GM21447 (cell line): ENCODE measurements at regions not wholly inside any gene's neighbourhood (a gene's known extent, or its start where the extent isn't known, plus 50 kb on each side); places are given as distances from the start of the nearest gene placed in this dataset.

ENCODE experiments used
- ATAC-seq: cut with Tn5 transposase; IDR thresholded peaks from one replicate; pipeline ENCODE4 v1.9.1; 2021; ENCODE audit not compliant: unreplicated experiment

DNA sequence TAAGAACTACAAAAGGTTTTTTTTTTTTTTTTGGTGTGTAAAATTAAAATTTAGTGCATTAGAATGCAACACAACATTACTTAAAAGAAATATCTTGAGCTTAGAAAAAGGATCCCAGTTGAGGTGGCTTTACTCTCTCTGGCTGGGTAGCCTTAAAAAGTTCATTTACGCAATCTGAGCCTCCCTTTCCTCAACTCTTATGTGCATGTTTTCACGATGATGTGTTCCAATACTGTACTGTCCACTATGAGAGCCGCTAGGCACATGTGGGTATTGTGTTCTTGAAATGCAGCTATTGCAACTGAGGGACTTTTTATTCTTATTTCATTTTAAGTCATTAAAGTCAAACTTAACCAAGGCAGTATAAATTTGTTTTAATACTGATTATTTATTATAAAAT lies 460.9 kb upstream of the SYT1 start:
- no peak for ATAC-seq

DNA sequence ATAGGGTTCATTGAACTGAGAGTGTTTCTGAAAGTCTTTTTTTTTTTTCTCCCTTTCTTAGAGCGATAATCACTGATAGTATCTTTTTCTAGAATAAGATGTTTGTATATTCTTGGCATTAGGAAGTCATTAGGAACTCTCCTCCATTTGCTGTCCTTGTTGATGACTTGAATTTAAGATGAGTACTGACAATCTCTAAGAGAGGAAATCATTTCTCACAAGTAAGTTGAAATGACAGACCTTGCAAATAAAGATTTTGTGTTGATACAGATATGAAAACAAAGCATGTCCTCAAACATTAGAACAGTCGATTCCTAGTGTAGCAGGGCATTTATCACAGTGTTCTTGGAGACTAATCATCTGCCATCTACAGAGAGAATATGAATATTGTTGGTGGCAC lies 458.4 kb upstream of the SYT1 start:
- no peak for ATAC-seq

DNA sequence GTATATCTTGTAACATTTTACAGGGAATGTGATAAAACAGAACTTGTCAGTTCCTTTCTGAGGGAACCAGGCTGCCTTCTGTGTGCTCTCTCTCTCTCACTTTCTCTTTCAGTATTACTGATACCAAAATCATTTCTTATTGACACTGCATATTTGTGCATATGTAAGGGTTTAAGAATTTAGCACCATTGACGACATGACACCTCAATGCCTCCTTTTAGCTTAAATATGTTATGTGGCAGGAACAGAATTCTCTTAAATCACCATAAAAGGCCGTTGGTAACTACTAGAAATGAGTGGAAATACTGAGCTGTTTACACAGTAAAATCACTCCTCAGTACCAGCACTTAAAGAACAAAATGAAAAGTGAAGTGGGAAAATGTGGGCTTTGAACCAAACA lies 457.7 kb upstream of the SYT1 start:
- ATAC-seq = peak; percentile 82

DNA sequence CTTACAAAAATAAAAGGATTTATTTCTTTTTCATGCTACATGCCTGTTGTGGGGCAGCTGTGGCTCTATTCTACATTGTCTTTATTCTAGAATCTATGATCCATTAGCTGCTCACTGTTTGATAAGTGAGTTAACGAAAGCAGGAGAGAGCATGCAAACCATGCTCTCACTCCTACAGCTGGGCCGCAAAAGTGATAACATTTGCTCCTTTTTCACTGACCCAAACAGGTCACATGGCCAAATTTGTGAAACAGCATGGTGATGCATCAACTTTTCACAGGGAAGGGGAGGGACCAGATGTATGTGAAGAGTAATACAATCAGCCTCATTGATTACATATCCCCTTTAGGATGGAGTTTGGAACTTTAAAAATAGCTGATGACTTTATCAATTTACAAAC lies 456.9 kb upstream of the SYT1 start:
- no peak for ATAC-seq

DNA sequence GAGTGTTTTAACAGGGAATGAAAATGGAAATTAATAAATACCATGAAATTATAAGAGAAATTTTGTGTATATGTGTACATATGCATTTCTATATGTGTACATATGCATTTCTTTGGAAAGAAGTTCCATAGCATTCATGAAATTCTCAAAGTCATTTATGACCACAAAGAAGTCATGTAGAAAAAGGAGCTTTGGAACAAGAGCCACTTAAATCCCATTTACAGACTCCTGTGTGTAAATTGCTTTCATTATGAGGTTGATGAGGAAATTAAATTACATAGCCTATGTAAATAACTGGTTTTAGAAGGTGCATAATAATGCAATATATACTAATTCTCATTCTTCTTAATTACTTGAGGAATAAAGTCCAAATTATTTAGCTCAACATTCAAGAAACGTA lies 450.5 kb upstream of the SYT1 start:
- ATAC-seq = no peak

DNA sequence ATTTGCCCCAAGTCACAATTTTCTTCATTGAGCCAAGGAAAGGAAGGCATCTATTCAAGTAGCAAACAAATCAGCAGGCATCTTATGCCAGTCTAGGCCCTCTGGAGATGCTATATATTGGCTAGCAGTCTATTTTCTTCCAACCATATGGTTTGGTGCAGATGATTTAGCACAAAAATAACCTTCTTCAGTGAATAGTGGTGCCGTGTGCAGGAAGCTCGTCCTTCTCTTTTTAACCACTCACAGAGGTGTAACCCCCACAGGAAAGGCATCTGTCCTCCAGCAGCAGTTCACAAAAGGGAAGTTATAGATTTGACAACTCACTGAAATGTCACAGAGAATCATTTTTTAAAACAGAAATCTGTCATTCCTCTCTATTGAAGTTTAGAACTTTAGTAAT lies 445.7 kb upstream of the SYT1 start:
- ATAC-seq = no peak

DNA sequence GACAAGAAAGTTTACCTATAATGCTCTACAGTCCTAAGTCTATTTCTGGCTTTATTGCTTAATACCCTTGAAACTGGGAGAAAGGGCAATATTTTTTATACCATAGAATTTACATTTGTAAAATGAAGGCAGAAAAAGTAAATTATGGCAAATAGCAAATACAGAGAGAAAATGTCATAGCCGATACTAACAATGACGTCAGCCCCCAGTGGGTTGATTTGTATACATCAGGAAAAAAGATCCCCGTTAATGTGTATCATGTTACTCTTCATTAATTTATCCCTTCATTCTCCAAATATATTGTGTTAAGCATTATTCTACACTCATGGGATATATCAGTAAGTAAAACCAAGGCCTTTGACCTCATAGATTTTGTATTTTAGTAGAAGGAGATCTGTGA lies 445.1 kb upstream of the SYT1 start:
- no peak for ATAC-seq

DNA sequence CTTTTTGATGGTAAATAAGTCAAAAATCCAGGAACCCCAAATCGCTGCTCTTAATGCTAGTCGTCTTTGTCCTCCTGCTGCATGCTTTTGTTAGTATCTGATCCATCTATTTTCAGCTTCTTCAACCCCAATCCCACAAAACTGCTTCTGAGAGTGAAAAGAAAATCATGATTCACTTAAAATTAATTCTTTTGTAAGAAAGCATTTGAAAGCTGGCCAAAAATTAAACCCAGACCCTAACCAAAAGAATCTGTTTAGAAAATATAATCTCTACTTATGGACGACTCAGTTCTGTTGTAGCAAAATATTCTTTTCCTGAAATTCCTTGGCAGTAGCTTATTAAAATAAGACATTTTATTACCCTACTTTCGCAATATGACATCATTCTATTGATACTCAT lies 443.6 kb upstream of the SYT1 start:
- ATAC-seq = no peak

DNA sequence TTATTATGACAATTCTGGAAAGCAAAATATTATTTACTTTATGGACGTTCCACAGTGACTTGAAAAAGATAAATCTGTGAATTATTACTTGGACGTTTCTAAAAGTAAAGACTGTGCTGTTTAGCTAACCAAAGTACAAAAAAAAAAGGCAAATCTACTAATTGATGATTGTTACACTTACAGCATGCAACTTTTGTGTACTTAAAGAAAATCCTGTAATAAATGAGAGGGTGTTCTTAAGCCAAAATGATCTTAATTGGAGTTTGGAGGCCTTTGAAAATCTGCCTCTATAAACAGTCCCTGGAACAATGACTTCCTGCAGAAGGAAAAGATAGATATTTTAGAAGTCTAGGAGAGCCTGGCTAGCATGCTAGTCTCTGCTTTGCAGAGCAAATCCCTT lies 434.0 kb upstream of the SYT1 start:
- ATAC-seq = no peak

DNA sequence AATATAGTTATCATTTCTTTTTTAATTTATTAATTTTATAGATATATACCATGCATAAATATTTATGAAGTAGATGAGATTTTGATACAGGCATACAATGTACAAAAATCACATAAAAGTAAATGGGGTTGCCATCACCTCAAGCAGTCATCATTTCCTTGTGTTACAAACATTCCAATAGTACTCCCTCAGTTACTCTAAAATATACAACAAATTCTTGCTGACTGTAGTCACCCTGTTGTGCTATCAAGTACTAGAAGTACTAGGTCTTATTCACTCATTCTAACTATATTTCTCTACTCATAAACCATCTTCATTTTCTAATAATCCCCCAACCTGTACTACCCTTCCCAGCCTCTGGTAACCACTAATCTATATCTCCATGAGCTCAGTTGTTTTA lies 432.6 kb upstream of the SYT1 start:
- ATAC-seq = no peak

DNA sequence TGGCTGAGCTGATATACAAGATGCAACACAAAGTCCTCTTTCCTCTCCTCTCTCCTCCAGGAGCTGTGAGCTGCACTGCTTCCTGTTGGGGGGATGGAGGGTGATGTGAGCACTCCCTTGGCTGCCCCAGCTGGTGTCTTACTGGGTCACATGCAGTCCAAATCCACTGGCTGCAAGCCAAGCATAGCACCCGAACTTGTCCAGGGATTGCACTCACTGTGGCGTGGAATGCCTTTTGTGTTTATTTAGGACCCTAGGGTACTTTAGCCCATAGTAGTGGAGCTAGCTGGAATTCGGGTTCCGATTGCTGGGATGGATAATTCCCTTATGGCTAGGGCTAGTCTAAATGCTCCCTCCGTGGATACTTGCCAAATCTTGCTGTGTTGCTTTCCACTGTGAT lies 424.9 kb upstream of the SYT1 start:
- ATAC-seq = no peak

DNA sequence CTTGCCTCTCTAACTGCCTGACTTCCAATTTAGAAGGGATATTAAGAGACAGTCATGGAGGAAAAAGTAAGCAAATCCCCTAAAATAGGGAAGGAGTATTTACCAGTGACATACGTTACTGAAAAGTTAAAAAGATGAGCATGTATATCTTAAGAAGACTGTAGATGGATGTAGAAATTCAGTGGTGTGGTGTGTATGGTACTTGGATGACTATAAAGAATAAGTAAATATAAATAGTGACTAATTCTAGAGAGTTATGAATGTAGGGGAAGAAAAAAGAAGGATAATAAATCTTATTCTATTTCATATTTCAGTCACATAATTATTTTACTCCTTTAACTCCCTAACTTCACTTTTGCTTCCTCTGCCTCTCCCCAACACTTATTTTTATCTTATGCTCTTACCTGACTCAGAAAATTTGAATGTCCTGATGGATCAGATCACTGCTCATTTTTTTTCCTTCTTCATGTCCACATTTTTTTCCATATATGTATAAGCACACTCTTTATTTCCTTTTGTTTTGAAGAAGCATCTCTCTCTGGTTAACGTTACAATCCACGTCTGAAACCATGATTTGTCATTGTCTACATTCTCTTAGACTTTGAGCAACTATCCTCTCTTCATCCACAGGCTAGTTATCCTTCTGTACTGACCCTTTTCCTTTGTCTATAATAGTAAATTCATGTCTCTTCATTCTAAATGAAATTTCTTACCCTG lies 422.7 kb upstream of the SYT1 start:
- no peak for ATAC-seq

DNA sequence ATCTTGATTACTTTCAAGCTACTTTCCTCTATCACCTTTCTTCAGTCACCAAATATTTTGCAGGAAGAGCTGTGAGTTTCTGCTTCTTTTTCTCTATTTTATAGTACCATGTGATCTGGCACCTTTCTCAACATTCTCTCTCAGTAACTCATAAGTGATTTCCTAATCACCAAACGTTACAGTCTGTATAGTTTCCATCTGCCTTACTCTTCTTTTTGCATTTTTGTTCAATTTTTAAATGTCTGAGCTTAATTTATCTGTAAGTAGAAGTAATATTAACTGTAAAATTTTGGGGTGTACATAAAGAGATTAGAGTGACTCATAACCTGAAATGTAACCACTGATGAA lies 422.1 kb upstream of the SYT1 start:
- no peak for ATAC-seq

DNA sequence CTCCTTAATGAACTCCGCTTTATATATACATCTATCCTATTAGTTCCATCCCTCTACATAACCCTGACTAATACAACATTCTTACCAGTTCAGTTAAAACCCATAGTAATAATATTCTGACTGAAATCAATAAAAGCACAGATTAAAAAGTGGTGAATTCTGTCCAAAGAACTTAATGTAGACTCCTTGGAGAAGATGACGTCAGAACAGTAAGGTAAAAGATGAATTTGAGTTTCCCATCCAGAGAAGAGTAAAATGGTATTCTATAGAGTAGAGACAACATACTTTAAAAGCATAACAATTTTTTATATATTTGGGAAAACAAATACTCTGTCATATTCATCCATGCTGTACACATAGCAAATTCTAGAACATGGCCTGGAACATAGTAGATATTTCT lies 418.0 kb upstream of the SYT1 start:
- no peak for ATAC-seq

DNA sequence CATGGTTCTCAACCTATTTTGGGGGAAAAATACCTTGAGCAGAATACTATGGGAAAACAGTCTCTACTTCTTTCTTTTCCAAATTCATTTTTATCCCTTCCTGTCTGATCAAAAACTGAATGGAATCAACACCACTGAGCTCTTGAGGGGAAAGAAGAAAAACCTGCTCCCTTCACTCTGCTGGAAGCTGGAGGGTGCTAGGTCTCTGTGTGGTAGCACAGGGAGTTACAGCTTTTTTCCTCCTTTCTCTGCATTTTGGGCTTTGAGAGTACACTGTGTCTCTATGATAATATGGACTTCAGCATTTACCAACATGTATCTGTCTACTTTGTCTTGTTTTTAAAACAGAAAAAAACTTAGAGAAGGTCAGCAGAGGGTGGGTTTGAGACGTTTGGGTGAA lies 417.2 kb upstream of the SYT1 start:
- ATAC-seq = no peak

DNA sequence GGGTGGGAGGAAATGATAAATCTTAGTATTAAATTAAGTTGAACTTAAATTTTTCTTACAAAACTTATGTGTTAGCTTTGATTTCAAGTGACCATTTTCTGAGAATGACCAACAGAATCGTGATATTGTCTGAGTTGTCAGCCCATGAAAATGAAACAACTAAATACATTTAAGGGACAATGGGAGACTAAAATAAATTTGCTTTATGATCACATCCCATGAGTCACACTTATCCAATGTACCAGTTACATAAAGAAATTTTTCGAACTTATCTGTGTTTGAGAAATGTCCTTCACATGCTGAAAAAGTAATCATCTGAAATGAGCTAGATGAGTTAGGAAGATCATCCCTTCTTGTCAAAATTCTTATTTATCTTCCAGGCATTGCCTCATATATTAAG lies 415.9 kb upstream of the SYT1 start:
- no peak for ATAC-seq

DNA sequence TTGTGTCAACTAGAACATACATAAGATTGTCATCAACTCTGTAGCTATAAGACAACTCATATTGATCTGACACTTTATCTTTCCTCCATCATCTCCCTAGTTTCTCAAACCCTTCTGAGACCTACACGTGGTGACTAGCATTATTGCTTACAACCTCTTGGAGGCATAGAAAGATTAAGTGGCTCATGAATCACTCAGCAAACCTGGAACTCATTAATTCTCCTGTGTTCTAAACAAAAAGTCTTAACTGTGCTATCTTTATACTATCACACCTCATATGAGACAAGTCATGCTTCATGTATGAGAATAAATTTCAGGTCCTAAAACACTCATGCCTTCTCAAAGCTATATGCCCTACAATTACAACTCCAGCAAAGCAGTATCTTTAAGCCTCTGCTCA lies 408.6 kb upstream of the SYT1 start:
- no peak for ATAC-seq

DNA sequence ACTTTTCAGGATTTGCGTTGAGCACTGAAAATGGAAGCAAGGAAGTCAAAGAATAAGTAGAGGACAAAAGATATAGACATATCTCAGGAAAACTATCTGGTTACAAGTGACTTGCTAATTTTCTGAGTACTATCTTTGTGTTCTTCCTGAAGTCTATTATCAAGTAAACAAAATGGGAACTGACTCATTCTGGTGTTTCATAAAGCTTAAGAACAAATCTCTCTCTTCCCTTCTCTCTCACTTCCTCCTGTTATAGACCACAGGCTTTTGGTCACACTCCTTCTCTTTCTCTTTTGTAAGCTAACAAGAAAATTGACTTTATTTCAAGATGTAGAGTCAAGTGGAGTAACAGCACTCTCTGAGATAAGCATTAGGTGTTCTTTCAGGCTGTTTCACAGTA lies 406.6 kb upstream of the SYT1 start:
- ATAC-seq = peak; percentile 97

DNA sequence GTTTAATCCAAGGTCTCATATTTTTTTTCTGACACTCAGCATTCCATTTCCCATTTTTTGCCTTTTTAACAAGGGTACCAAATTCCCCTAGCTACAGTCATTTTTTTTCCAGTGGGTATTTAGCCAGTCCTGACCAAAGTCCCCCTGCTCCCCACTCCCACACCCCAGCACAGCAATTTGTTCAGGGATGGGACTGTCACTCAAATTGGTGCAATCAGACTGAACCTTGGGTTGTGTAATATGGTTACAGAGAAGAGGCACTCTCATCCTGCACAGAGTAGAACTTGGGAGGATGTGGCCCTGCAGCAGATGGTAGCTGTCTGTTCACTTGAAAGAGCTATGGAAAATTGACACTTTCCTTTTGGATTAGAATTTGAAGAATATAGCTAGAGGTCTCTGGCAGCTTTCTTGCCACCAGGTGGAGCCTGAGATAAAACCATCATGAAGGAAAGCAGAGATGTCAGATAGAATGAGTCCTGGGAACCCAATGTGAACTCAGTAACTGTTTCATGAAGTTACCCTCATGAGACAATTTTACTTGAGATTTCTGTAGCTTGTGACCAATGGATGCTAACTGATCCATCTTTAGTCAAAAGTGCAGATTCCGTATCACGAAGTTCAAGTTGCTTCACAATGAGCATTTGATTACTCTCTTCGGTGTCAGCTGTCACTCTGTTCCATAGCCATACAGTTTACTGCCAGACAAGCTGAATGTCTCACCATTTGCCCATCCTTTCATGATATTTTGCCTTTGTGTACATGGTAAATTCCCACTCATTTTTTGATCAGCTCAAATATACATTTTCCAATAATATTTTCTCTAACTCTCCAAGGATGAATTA lies 394.0 kb upstream of the SYT1 start:
- no peak for ATAC-seq

DNA sequence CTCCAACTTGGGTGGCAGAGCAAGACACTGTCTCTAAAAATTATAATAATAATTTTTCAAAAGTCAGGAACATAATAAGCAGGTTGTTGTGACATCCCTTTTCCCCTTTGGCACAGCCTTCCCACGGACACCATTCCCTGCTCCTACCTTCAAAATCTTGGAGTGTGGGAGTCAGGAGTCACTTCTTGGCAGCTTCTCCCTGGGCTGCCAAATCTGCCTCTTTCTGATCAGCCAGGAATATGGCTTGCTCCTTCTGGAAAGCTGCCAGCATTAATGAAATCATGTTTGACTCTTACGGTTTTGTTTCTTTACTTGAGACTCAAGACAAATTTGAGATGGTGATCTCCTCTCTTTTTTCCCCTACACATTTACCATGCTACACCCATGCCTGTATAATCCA lies 391.4 kb upstream of the SYT1 start:
- no peak for ATAC-seq

DNA sequence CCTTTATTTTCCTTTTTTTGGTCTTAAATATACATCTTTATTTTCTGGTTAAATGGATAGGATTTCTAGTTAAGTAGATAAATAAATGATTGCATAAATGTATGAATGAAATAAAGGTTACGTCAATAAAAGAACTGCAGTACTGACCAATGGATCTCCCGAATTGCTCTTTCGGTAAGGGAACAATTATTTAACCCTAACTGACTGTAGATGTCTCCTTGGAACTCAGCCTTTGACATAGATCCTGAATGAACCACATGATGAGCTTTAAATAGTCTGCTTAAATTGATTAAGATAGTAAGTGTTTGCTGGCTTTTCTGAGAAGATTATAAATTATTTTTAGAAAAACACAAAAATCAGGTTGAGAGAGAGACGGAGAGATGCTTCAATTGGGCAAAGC lies 391.0 kb upstream of the SYT1 start:
- no peak for ATAC-seq

DNA sequence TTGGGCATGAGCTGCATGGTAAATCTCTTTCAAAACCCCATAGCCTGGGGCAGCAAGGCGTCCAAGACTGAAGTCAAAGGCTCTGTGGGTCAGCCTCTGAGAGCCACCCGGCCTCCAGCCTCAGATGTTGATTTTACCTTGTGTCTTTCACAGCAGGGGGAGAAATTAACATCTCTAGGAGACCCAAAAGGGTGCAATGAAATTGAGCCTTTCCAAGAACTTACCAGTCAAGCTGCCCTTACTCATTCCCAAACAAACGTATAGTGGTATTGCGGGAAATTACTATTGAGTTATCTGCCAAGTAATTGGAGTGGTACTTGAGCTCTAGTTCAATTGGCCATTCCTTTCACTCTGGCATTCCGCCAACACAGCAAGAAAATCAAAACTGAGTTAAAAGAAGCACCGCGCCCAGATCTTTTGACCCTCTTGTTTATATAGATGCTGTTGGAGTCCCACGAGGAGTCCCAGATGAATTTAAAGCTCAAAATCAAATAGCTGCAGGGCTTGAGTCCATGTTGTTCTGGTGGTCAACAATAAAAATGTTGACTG lies 380.7 kb upstream of the SYT1 start:
- no peak for ATAC-seq

DNA sequence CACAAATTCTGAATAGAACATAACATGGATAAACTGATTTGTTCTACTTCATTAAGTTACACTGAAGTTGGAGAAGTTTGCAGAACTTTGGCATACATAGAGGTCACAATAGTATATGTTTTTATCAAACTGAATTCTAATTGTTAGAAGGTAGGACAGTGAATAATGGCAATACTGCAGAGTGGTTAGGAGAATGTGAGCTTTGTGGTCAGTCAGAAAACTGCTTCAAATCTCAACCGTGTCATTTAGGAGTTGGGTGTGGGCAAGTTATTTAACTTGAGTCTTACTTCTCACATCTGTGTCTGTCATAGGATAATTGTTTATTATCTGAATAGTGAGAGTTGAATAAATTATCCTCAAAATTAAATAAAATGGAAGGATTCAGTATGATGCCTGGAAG lies 374.6 kb upstream of the SYT1 start:
- ATAC-seq = no peak
